ENCODE measurements at regions not wholly inside any gene's neighbourhood (a gene's known extent, or its start where the extent isn't known, plus 50 kb on each side); places are given as distances from the start of the nearest gene placed in this dataset.

GRCh38 chr4:101501421-101501820, 154.1 kb upstream of the PPP3CA start:
- TF ChIP-seq CTCF (conservative IDR thresholded peaks at IDR 0.05; ENCODE audit: low read depth in 2 of 2): no peak
- no peak for TF ChIP-seq POLR2AphosphoS5 (IDR thresholded peaks at IDR 0.05; ENCODE audit: low read depth)
- no peak for TF ChIP-seq EZH2phosphoT487 (IDR thresholded peaks at IDR 0.05; ENCODE audit: unreplicated experiment)
- TF ChIP-seq REST (IDR thresholded peaks at IDR 0.05; ENCODE audit: unreplicated experiment): no peak
- no peak for TF ChIP-seq EZH2 (IDR thresholded peaks at IDR 0.05; ENCODE audit: low read depth, unreplicated experiment)
- TF ChIP-seq CREB1 (CRISPR knock-in tag; IDR thresholded peaks at IDR 0.05; ENCODE audit: low read depth): no peak
- TF ChIP-seq ZNF114 (CRISPR knock-in tag; IDR thresholded peaks at IDR 0.05): no peak
- no peak for TF ChIP-seq ZNF331 (CRISPR knock-in tag; IDR thresholded peaks at IDR 0.05; ENCODE audit: low read depth)
- TF ChIP-seq JUNB (IDR thresholded peaks at IDR 0.05; ENCODE audit: unreplicated experiment): no peak
- no peak for TF ChIP-seq ETS1 (IDR thresholded peaks at IDR 0.05)

Data from GM23338 (cell line).